ENCODE measurements at regions not wholly inside any gene's neighbourhood (a gene's known extent, or its start where the extent isn't known, plus 50 kb on each side); places are given as distances from the start of the nearest gene placed in this dataset.

DNA sequence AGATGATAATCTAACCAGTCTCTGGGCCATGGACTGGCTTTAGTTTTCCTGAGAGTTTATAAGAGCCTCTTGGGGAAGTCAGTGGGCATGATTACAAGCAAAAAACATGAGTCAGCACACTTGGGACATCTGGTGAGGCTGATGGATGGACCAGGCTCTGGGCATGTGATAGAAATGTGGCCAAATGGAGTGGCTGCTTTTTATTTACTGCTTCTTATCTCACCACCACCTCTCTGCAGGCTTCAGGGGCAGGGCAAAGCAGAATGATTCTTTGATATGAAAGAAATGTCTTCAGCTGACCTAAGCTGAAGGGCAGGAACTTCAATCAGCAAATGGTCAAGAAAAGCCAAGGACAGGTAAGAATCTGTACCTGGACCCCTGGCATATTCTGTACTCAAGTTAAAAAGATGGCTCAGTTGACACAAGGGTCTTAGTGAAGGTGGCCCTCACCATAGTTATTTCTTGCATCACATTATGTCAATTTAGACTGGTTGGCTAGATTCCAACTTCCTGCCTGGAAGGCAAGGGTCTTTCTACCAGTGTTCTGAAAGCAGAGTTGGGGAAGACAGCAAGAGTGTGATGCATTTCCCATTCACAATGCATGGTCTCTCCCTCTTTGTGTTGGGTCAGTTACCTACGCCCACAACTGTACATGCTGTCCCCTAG is 162.8 kb downstream of the FASLG start:
- TF ChIP-seq EZH2 (IDR thresholded peaks at IDR 0.05; ENCODE audit: borderline replicate concordance, low read length): no peak
- TF ChIP-seq, protein P1, sequence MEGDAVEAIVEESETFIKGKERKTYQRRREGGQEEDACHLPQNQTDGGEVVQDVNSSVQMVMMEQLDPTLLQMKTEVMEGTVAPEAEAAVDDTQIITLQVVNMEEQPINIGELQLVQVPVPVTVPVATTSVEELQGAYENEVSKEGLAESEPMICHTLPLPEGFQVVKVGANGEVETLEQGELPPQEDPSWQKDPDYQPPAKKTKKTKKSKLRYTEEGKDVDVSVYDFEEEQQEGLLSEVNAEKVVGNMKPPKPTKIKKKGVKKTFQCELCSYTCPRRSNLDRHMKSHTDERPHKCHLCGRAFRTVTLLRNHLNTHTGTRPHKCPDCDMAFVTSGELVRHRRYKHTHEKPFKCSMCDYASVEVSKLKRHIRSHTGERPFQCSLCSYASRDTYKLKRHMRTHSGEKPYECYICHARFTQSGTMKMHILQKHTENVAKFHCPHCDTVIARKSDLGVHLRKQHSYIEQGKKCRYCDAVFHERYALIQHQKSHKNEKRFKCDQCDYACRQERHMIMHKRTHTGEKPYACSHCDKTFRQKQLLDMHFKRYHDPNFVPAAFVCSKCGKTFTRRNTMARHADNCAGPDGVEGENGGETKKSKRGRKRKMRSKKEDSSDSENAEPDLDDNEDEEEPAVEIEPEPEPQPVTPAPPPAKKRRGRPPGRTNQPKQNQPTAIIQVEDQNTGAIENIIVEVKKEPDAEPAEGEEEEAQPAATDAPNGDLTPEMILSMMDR (IDR thresholded peaks at IDR 0.05; ENCODE audit: low read length): no peak
